Naive thymus-derived CD8-positive, alpha-beta T cell (primary cell): ENCODE measurements at regions not wholly inside any gene's neighbourhood (a gene's known extent, or its start where the extent isn't known, plus 50 kb on each side); places are given as distances from the start of the nearest gene placed in this dataset.

Experiments used
- ATAC-seq, 2 donors: fragments of 150-1000 bp; cut with Tn5 transposase in 1 of 2; sonication (Bioruptor Pico), chemical (Tn5 transposase) in 1 of 2; 1 replicate in 1 of 2; 2 replicates in 1 of 2; pipeline ENCODE4 v1.10.0; 2021; ENCODE audit warnings: mild to moderate bottlenecking in 2 of 2, moderate library complexity in 2 of 2
- POLR2A ChIA-PET: fragments of 350-600 bp; sonication (Branson Sonifier 250); formaldehyde crosslinking; loops from one replicate; lab custom pipeline; 2021; ENCODE audit warnings: antibody characterized with exemption; lab: Charles Lee
- DNase-seq, 10 donors: peaks; one replicate each; pipeline versions ENCODE4 v3.0.0 to v3.0.0-alpha.2; 2020 to 2022
- H3K27ac Mint-ChIP-seq, 10 donors: one replicate each; pipeline ENCODE4 v1.8.0; 2020 to 2022; ENCODE audit warnings: mild to moderate bottlenecking in 10 of 10, mixed read lengths in 10 of 10, moderate library complexity in 4 of 10, inconsistent platforms in 1 of 10
- H3K27me3 Mint-ChIP-seq, 5 donors: one replicate each; pipeline ENCODE4 v1.8.0; 2021 to 2022; ENCODE audit warnings: mixed read lengths in 5 of 5
- H3K36me3 Mint-ChIP-seq, 3 donors: one replicate each; pipeline ENCODE4 v1.8.0; 2020 to 2022; ENCODE audit warnings: mixed read lengths in 3 of 3, mild to moderate bottlenecking in 2 of 3, inconsistent platforms in 1 of 3
- H3K4me1 Mint-ChIP-seq, 4 donors: one replicate each; pipeline ENCODE4 v1.8.0; 2021 to 2022; ENCODE audit warnings: mixed read lengths in 4 of 4
- H3K4me3 Mint-ChIP-seq, 10 donors: one replicate each; pipeline ENCODE4 v1.8.0; 2020 to 2022; ENCODE audit warnings: mild to moderate bottlenecking in 10 of 10, mixed read lengths in 10 of 10, moderate library complexity in 6 of 10, inconsistent platforms in 1 of 10
- H3K9me3 Mint-ChIP-seq, 9 donors: one replicate each; pipeline ENCODE4 v1.8.0; 2020 to 2022; ENCODE audit warnings: mixed read lengths in 9 of 9, mild to moderate bottlenecking in 3 of 9, inconsistent platforms in 1 of 9, moderate library complexity in 1 of 9

DNA sequence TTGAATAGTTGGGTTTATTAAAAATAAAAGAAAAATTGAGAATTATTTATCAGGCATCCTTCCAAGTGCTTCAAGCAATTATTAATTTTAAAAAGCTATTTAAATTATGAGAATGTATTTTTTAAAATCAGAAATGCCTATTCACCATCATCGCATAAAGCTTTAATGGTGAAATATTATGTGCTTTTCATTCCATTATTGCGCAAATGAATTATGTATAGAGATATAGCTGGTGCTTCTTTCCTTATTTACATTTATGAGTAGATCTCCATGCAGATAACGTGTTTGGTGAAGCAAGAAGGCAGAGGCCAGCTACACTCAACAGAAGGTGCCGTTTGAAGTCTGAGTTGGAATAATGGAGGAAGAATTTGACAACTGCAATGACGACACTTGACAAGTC lies 549.1 kb upstream of the DPP6 start:
- ATAC-seq (no peak), DNase-seq (no peak)
- Mint-ChIP-seq H3K4me1 (no peaks in the 10 kb centered on the region), H3K27ac (no peak overlapping the region), H3K9me3 (peaks cover 0 to 11% (median 1%) of the 10 kb centered on the region in 9 donors), H3K36me3 (peaks cover 0 to 4% (median 0%) of the 10 kb centered on the region in 3 donors), H3K27me3 (no peaks in the 10 kb centered on the region), H3K4me3 (no peak overlapping the region)
- POLR2A ChIA-PET = no interaction called here

- peaks cover 0 to 8% (median 1%) of the 10 kb centered on the region in 9 donors for H3K9me3 Mint-ChIP-seq
- no peak overlapping the region for H3K4me3 Mint-ChIP-seq
- H3K27me3 Mint-ChIP-seq = no peaks in the 10 kb centered on the region
- no peak overlapping the region for H3K27ac Mint-ChIP-seq
- H3K4me1 Mint-ChIP-seq = no peaks in the 10 kb centered on the region
- DNase-seq = no peak
- no peak for ATAC-seq
- POLR2A ChIA-PET = no interaction called here
- peaks cover 0 to 4% (median 0%) of the 10 kb centered on the region in 3 donors for H3K36me3 Mint-ChIP-seq
Observed at GRCh38 chr7:153504288-153505075, 547.7 kb upstream of the DPP6 start.

GRCh38 chr7:153507885-153508284 lies 544.3 kb upstream of the DPP6 start:
- Mint-ChIP-seq H3K36me3 (peaks cover 0 to 4% (median 0%) of the 10 kb centered on the region in 3 donors), H3K4me3 (no peak overlapping the region), H3K4me1 (no peaks in the 10 kb centered on the region), H3K9me3 (peaks cover 0 to 11% (median 3%) of the 10 kb centered on the region in 9 donors), H3K27ac (no peak overlapping the region), H3K27me3 (no peaks in the 10 kb centered on the region)
- DNase-seq (no peak), ATAC-seq (no peak)
- POLR2A ChIA-PET = no interaction called here

- ATAC-seq (no peak), DNase-seq (no peak)
- POLR2A ChIA-PET = no interaction called here
- H3K27me3 Mint-ChIP-seq = no peaks in the 10 kb centered on the region
- H3K9me3 Mint-ChIP-seq = peaks cover 0 to 14% (median 8%) of the 10 kb centered on the region in 9 donors
- no peak overlapping the region for H3K27ac Mint-ChIP-seq
- H3K4me1 Mint-ChIP-seq = no peaks in the 10 kb centered on the region
- no peak overlapping the region for H3K4me3 Mint-ChIP-seq
- H3K36me3 Mint-ChIP-seq = no peaks in the 10 kb centered on the region
Observed at GRCh38 chr7:153509768-153510167, 542.4 kb upstream of the DPP6 start.

- Mint-ChIP-seq H3K36me3 (no peaks in the 10 kb centered on the region), H3K4me1 (no peaks in the 10 kb centered on the region), H3K27ac (no peak overlapping the region), H3K27me3 (no peaks in the 10 kb centered on the region), H3K4me3 (no peak overlapping the region), H3K9me3 (peaks cover 0 to 14% (median 8%) of the 10 kb centered on the region in 9 donors)
- no peak for ATAC-seq
- DNase-seq = no peak
- POLR2A ChIA-PET = no interaction called here
Observed at GRCh38 chr7:153510674-153511073, 541.5 kb upstream of the DPP6 start.

GRCh38 chr7:153514032-153514431 lies 538.2 kb upstream of the DPP6 start:
- Mint-ChIP-seq H3K27me3 (no peaks in the 10 kb centered on the region), H3K4me1 (no peaks in the 10 kb centered on the region), H3K36me3 (no peaks in the 10 kb centered on the region), H3K9me3 (peaks cover 0 to 33% (median 7%) of the 10 kb centered on the region in 9 donors), H3K4me3 (no peak overlapping the region), H3K27ac (no peak overlapping the region)
- POLR2A ChIA-PET = no interaction called here
- no peak for ATAC-seq
- DNase-seq = no peak

- Mint-ChIP-seq H3K9me3 (peaks cover 0 to 33% (median 7%) of the 10 kb centered on the region in 9 donors), H3K27ac (no peak overlapping the region), H3K27me3 (no peaks in the 10 kb centered on the region), H3K4me3 (no peak overlapping the region), H3K36me3 (no peaks in the 10 kb centered on the region), H3K4me1 (no peaks in the 10 kb centered on the region)
- no peak for DNase-seq
- no peak for ATAC-seq
- POLR2A ChIA-PET = no interaction called here
Observed at GRCh38 chr7:153515359-153515758, 536.8 kb upstream of the DPP6 start.

DNA sequence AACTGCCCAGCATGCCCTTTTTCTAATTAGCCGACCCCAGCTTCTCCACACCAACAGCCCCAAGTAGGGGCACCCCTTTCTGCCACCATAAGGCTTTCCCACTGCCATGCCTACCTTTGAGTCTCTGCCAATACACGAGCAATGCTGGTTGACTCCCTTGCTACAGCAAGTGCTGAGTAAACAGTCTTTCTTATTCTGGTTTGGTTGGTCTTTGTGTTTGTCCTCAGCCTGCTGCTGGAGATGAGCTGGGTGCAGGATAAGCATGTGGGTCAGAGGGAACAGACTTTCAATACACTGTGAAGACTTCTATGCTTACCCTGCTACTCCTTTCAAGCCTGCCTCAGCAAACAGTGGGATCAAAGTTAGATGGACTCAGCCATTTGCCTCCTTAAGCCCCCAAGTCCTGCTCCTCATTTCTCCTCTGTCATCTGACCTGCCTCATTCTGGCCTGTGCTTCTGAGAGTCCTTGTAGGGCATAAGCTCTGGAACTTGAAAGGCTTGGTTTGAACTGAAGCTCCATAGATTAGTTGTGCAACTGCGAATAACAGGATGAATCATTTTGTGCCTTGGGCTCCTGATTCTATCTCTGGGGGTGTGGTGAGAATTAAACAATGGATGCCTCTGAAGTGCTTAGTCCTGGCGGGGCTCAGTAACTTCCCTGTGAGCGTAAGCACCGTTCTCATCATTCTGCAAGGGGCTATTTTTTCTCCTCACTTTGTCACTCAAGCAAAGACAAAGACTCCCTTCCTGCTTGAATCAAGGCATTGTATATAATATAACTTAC lies 533.8 kb upstream of the DPP6 start:
- no peak for DNase-seq
- no peak for ATAC-seq
- Mint-ChIP-seq H3K27me3 (no peaks in the 10 kb centered on the region), H3K4me3 (no peak overlapping the region), H3K27ac (no peak overlapping the region), H3K9me3 (peaks cover 0 to 23% (median 11%) of the 10 kb centered on the region in 9 donors), H3K36me3 (no peaks in the 10 kb centered on the region), H3K4me1 (no peaks in the 10 kb centered on the region)
- POLR2A ChIA-PET = no interaction called here

- POLR2A ChIA-PET = no interaction called here
- Mint-ChIP-seq H3K36me3 (no peaks in the 10 kb centered on the region), H3K4me1 (no peaks in the 10 kb centered on the region), H3K27me3 (no peaks in the 10 kb centered on the region), H3K27ac (no peak overlapping the region), H3K9me3 (peaks cover 0 to 19% (median 11%) of the 10 kb centered on the region in 9 donors), H3K4me3 (no peak overlapping the region)
- DNase-seq = no peak
- no peak for ATAC-seq
Observed at GRCh38 chr7:153521370-153521769, 530.8 kb upstream of the DPP6 start.

DNA sequence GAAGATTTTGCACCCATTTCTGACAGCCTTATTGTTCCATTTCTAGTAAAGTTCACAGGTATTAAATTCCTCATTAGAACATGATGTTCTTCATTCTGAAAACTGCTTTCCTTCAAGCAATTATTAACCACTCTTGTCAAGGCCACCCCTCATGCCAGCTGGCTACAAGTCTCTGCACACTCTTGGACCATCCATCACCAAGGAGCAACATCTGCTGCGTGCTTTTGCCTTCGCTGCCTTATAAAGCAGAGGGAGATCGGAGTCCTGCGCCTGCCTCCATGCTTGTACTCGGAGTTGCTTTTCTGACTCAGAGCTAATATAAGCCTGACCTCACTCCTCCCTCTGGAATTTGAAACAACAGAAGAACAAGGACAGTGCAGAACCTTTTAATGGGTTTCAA lies 529.9 kb upstream of the DPP6 start:
- Mint-ChIP-seq H3K36me3 (no peaks in the 10 kb centered on the region), H3K9me3 (peaks cover 0 to 17% (median 11%) of the 10 kb centered on the region in 9 donors), H3K27me3 (no peaks in the 10 kb centered on the region), H3K4me1 (no peaks in the 10 kb centered on the region), H3K4me3 (no peak overlapping the region), H3K27ac (no peak overlapping the region)
- ATAC-seq (no peak), DNase-seq (no peak)
- POLR2A ChIA-PET = no interaction called here

- no peak overlapping the region for H3K27ac Mint-ChIP-seq
- DNase-seq = no peak
- no peak overlapping the region for H3K4me3 Mint-ChIP-seq
- no peaks in the 10 kb centered on the region for H3K36me3 Mint-ChIP-seq
- no peaks in the 10 kb centered on the region for H3K4me1 Mint-ChIP-seq
- POLR2A ChIA-PET = no interaction called here
- H3K27me3 Mint-ChIP-seq = no peaks in the 10 kb centered on the region
- peaks cover 0 to 11% (median 4%) of the 10 kb centered on the region in 9 donors for H3K9me3 Mint-ChIP-seq
- ATAC-seq = no peak
Observed at GRCh38 chr7:153523320-153524015, 528.7 kb upstream of the DPP6 start.

DNA sequence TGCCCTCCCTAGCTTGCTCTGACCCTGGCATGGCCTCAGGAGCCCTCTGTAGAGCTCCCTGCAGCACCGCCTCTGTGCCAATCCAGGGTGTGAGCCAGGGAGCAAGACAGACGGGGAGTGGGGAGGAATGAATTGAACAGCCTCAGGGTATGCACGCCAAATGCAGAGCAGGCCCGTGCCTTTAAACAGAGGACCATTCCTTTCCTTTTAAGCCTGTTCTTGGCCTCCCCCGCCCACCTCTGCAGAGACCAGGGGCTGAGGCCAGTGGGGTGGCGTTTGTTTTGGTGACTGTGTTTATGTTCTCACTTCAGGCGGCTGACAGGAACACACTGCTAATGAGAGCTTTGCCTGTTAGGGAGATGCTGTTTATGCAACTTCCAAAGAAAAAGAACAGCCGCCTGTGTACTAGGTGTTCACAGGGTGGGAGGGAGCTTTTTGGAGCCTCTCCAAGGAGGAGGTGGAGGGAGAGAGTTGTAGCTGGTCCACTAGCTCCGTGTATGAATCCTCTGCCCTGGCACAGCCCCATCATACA lies 528.1 kb upstream of the DPP6 start:
- ATAC-seq = no peak
- H3K4me3 Mint-ChIP-seq = no peak overlapping the region
- H3K9me3 Mint-ChIP-seq = peaks cover 0 to 9% (median 4%) of the 10 kb centered on the region in 9 donors
- no peaks in the 10 kb centered on the region for H3K4me1 Mint-ChIP-seq
- H3K36me3 Mint-ChIP-seq = no peaks in the 10 kb centered on the region
- no peak for DNase-seq
- POLR2A ChIA-PET = no interaction called here
- no peak overlapping the region for H3K27ac Mint-ChIP-seq
- H3K27me3 Mint-ChIP-seq = no peaks in the 10 kb centered on the region

- H3K27ac Mint-ChIP-seq = no peak overlapping the region
- no peak overlapping the region for H3K4me3 Mint-ChIP-seq
- POLR2A ChIA-PET = no interaction called here
- peaks cover 0 to 12% (median 8%) of the 10 kb centered on the region in 9 donors for H3K9me3 Mint-ChIP-seq
- ATAC-seq = no peak
- H3K4me1 Mint-ChIP-seq = no peaks in the 10 kb centered on the region
- H3K36me3 Mint-ChIP-seq = no peaks in the 10 kb centered on the region
- H3K27me3 Mint-ChIP-seq = peaks cover 0 to 6% (median 0%) of the 10 kb centered on the region in 5 donors
- DNase-seq = no peak
Observed at GRCh38 chr7:153529100-153529499, 523.1 kb upstream of the DPP6 start.
